ENCODE measurements at regions not wholly inside any gene's neighbourhood (a gene's known extent, or its start where the extent isn't known, plus 50 kb on each side); places are given as distances from the start of the nearest gene placed in this dataset.

GRCh38 chr20:50368813-50369224, 141.4 kb upstream of the PTPN1 start (continued):
- TF ChIP-seq SIX5 (IDR thresholded peaks at IDR 0.05; ENCODE audit: borderline replicate concordance in 1 of 2, insufficient read depth in 1 of 2, low read depth in 1 of 2, low read length in 2 of 2) (no peak), NR3C1 (CRISPR knock-in tag; IDR thresholded peaks at IDR 0.05) (no peak), SMAD4 (CRISPR knock-in tag; conservative IDR thresholded peaks at IDR 0.05) (0 out of 2 replicates have a peak, but pooled peaks have one; percentile 30), FOS (IDR thresholded peaks at IDR 0.05; ENCODE audit: extremely low read depth, insufficient read length) (peak; percentile 42), OTX1 (CRISPR knock-in tag; IDR thresholded peaks at IDR 0.05) (no peak), RBM25 (IDR thresholded peaks at IDR 0.05; ENCODE audit: low read depth, low read length, severe bottlenecking) (peak; percentile 64), EHMT2 (IDR thresholded peaks at IDR 0.05) (peak; percentile 75; the same call in 1 of the 2 replicates), U2AF2 (optimal IDR thresholded peaks at IDR 0.05; ENCODE audit: low read depth, low read length) (no peak), CEBPB (tag; IDR thresholded peaks at IDR 0.05) (no peak), ESRRA (IDR thresholded peaks at IDR 0.05; ENCODE audit: borderline replicate concordance, low read depth) (peak; percentile 80), MTF1 (CRISPR knock-in tag; IDR thresholded peaks at IDR 0.05; ENCODE audit: borderline replicate concordance) (no peak), RBM39 (optimal IDR thresholded peaks at IDR 0.05; ENCODE audit: low read depth, low read length) (no peak), NR2C2 (CRISPR knock-in tag; IDR thresholded peaks at IDR 0.05) (no peak), NR2C2 (tag; IDR thresholded peaks at IDR 0.05) (peak; percentile 49), FOSL1 (tag; conservative IDR thresholded peaks at IDR 0.05) (peak; percentile 86), CXXC5 (CRISPR knock-in tag; IDR thresholded peaks at IDR 0.05) (peak; percentile 39; the same call in 1 of the 2 replicates), THRAP3 (IDR thresholded peaks at IDR 0.05; ENCODE audit: borderline replicate concordance) (no peak), DLX4 (CRISPR knock-in tag; IDR thresholded peaks at IDR 0.05) (no peak), NR2C1 (IDR thresholded peaks at IDR 0.05) (no peak), NR2C1 (tag; IDR thresholded peaks at IDR 0.05) (peak; percentile 20; the same call in 1 of the 2 replicates), TAF1 (IDR thresholded peaks at IDR 0.05; ENCODE audit: control insufficient read depth, extremely low read depth, insufficient read depth, low read length, severe bottlenecking) (no peak), DNMT1 (IDR thresholded peaks at IDR 0.05) (no peak), ZNF699 (CRISPR knock-in tag; IDR thresholded peaks at IDR 0.05; ENCODE audit: insufficient replicate concordance) (no peak), NFYB (IDR thresholded peaks at IDR 0.05; ENCODE audit: extremely low read depth, insufficient read length) (peak; percentile 85)

Measured in K562 (cell line).